Stimulated activated CD8-positive, alpha-beta memory T cell treated with anti-CD3 and anti-CD28 coated beads, Interleukin-7, amount 100 ng/mL, for 48 hours (primary cell): ENCODE measurements at regions not wholly inside any gene's neighbourhood (a gene's known extent, or its start where the extent isn't known, plus 50 kb on each side); places are given as distances from the start of the nearest gene placed in this dataset.

Experiments
- DNase-seq, 2 donors: peaks; one replicate each; pipeline ENCODE4 v3.0.0-alpha.2; 2020; ENCODE audit warnings: low read depth in 1 of 2; ENCODE audit errors: extremely low read depth in 1 of 2

DNA sequence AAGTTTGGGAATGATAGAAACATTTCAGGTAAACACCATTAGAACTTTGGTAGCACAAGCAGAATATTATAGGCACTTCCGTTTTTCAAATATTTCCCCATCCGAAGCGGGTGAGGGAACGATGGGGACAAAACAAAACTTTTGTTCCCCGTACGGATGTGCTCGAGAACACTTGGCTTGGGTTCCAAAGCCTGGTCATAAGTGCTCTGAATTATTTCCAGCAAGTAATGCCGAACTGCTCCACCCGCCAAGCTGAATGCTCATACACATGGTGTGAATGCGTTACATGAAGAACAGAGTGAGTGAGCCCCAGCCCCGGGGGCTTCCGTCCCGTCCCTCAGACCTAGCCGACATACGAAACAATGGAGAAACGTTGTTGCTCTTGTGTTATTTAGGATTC lies 438.2 kb upstream of the ARRDC4 start:
- no peak for DNase-seq

DNA sequence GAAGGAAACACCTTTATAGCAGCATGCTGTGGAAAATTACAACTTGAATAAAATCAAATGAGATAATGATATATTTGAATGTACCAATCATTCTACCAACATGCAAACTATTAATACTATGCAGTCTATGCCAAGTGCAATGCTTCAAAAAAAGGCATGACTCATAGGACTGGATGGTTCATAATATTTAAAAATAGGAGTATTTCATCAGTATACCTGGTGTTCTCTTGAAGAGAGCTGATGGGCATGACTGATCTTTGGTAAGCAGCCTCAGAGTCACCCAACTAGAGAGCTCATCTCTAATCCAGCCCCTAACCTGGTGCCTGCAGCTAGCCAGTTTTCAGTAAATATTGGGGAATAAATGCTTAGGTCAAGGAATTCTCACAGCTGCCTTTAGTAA lies 434.7 kb upstream of the ARRDC4 start:
- no peak for DNase-seq

DNA sequence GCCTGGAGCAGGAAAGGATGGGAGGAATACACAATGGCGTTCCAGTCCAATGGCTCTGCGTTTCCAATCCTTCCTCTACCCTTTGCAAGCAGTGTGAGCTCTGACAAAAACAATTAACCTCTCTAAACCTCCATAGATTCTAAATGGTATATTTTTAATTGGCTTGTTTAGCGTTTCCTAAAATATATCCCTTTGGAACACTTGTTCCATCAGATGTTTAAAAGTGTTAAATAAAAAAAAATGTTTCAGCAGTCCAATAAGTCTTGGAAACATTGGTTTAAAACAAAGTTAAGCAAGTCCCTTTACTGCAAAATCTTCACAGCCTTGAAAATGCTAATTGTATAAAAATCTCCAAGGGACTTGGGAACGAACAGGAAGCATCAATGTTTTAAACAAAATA lies 432.3 kb upstream of the ARRDC4 start:
- no peak for DNase-seq

- no peak for DNase-seq
These were observed 414.7 kb upstream of the ARRDC4 start for GRCh38 chr15:97545799-97546198.

- no peak for DNase-seq
These were observed 413.1 kb upstream of the ARRDC4 start for GRCh38 chr15:97547381-97547780.

DNA sequence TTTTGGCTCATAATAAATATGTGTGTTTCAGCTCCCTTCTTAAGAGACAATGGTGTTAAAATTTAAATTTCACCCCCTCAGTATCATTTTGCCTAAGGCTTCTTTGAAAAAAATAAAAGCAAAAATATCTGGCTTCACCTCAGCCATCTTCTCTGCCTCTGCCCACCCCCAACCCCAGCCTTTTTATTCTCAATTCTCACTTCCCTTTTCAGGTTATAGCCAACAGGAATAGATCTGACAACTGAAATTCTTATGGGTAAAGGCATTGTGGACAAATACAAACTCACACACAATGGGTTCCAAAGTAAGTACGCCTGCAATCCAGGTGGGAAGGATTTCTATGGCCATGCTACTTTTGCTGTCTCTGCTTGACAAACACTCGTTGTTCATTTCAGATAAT lies 399.0 kb upstream of the ARRDC4 start:
- no peak for DNase-seq

DNA sequence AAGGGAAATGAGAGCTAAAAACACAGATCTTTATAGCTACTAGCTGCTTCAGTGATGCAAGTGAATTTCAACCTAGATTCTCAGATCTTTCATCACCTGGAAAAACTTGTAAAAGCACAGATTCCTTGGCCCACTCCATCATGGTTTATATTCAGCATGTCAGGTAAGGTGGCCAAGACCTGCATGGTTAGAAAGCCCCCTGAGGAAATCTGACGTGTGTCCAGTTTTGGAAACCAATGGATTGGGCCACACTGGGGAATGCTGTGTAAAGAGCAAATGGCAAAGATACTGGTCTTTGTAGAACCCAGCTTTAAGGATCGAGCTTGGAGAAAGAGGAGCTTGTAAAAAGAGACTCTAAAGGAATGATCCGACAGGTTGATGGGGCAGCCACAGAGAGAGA lies 397.0 kb upstream of the ARRDC4 start:
- DNase-seq, result no peak

DNA sequence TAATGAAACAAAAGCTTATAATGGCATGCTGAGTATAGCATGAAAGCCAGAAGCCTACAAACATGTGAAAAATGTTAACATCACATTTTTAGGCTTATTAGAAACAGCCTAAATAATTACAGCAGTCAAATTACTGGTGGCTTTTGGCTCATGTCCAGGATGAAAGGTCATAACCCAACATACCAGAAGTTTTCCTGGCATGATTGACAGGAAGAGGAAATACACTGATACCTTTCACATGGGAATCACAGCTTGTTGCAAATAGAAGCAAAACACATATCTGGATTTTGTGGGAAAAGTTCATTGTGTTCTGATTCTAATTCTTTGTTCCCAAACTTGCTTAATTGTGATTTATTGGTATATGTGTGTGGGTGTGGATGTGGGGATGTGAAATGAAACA lies 393.5 kb upstream of the ARRDC4 start:
- DNase-seq, result no peak

GRCh38 chr15:97567411-97567810 lies 393.1 kb upstream of the ARRDC4 start:
- DNase-seq, result no peak

DNA sequence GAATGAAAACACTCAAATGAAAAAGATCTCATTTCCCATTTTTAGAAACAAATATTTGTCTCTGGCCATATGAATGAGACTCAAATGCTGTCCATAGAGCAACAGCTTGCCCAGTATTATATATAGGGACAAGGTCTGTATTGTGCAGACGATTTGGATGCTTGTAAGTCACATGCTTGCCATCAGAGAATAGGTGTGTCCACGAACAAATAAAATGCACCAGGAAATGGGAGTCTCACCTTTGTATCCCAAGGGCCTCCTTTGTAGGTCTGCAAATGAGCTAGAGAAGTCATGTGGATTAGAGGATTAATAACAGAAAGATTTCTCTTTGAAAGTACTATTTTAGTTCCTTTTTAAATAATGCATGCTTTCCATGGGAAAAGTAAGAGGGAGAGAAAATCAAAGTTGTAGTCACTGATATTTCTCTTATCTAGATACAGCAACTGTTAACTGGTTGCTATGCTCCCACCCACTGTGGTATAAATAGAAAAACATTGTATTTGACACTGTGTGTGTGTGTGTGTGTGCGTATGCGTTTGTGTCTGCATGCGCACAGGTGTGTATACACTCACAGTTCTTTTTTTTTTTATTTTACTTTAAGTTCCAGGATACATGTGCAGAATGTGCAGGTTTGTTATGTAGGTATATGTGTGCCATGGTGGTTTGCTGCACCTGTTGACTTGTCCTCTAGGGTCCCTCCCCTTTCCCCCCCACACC lies 383.4 kb upstream of the ARRDC4 start:
- no peak for DNase-seq

DNA sequence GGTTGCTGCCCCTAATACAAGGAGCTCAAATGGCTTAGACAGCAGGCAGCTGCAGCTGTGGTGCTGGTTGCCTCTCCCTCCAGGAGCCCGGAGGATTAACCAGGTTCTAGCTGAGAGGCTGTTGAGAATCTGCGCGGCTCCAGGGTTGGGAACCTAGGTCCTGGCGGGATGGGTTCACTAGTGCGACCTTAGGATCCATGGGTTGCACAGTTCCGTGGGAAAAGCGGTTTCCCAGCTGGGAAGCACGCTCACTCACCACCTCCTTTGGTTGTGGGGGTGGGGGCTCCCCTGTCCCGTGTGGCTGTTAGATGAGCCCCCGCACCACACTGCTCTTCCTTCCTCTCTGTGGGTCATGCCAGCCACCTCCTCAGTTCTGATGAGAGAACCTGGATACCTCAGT lies 375.1 kb upstream of the ARRDC4 start:
- no peak for DNase-seq

DNA sequence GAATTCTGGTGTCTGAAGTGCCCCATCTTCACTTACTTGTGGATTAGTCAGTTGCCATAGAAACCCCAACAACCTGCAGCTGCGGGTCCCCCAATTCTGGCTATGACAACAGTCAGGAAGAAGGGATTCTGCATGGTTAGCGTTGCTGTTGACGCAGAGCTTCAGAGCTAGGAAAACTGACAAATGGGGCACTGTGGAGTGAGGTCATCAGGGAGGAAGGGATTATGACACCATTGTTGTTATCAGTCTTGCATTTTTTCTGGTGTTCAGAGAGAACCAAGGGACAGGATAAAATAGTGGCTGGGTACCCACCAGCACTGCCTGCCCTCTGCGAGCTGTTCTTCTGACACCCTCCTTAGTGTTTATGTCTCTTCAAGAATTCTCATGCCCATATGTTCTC lies 367.7 kb upstream of the ARRDC4 start:
- DNase-seq, result no peak

DNA sequence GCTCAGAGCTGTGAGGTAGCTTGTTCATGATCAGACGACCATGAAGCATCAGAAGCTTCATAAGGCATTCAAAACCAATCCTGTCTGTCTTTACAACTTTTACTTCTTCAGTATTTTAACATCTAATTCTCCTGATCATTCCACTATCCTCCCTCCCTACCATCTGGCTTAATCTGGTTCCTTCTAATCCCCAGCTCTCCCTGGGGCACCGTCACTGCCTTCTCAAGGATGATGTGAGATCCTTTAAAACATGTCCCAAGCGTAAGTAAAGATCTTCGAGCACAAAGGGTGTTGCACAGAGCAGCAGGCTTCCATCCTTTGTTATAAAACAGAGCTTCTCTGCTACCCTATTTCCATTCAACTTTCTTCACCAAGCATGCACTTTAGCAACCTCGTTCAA lies 362.7 kb upstream of the ARRDC4 start:
- no peak for DNase-seq

DNA sequence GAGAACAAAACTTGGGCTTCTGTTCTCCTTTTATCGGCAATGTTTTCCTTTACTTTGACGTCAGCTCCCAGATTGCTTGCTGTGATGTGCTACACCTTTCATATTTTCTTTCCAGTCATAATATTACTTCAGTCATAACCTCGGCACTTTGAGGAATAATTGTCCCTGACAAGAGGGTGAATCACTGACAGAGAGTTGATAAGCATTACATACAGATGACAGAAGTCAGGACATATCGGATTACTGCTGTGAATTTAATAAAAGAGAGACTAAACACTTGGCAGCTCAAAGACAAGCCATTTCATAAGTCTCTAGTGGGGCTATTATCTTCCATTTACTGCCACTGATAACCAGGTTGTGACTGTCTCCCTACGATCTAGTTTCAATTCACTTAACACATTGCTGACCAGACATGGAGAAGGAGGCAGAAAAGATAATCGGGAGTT lies 362.1 kb upstream of the ARRDC4 start:
- no peak for DNase-seq

GRCh38 chr15:97600190-97600589 lies 360.3 kb upstream of the ARRDC4 start:
- DNase-seq, result no peak

GRCh38 chr15:97604677-97605076 lies 355.8 kb upstream of the ARRDC4 start:
- no peak for DNase-seq

- DNase-seq, result no peak
These were observed 345.4 kb upstream of the ARRDC4 start for GRCh38 chr15:97615114-97615513.

DNA sequence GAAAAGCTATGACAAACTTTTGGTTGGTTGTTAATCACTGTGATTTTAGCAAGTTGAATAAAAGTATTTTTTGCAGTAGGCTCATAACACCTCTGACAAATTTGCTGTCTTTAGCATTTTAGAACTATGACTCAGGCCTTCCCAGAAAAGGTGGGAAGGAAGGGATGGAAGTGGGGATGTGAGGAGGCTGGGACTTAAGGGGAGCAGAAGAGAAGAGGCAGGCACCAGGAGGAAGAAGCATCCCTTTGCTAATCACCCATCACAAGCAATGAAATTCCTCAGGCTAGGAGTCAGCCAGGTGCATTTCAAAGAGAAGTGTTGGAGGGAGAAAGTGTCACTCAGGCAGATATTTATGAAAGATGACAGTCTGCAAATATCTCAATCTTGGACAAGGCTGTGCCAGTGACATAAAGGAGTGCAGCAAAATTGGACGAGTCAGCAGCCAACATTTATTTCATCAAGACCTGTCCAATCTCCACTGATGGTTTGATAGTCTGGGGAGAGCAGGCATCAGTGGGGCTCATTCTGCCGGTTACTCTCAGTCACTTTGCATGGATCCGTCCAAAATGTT lies 337.3 kb upstream of the ARRDC4 start:
- no peak for DNase-seq

DNA sequence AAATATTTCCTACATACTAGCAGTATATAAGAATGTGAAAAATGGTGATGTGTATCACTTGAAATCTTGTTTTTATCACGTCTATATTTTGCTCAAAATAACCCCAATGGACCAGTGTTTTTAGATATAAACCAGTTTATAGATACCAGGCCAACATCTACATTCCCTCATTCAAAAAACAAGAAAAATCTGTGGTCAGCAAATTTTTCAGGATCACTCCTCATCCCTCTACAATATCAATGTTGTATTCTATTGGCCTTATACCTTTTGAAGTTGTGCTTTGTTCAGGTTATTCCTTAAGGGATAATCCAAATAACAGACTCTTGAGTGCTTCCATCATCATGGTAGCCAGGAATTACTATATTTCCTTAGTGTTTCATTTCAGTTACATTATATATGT lies 332.9 kb upstream of the ARRDC4 start:
- no peak for DNase-seq

- no peak for DNase-seq
These were observed 314.7 kb upstream of the ARRDC4 start for GRCh38 chr15:97645758-97646157.

DNA sequence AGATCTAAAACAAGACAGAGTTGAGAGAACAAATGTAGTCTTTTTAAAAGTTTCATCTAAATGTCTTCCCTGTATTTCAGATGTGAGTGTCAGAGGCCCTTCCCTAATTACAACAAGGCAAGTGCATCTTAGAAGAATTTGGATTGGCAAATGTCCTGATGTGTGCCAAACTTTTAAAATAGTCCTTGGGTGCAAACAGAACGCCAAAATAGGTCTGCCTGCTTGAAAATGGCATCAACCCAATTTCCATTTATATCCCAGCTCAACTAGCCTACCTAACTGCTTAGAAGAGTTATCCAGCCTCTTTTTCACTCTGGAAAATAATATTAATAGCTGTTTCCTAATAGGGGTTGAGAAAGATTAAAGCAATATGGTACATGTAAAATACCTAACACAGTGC lies 311.8 kb upstream of the ARRDC4 start:
- no peak for DNase-seq

DNA sequence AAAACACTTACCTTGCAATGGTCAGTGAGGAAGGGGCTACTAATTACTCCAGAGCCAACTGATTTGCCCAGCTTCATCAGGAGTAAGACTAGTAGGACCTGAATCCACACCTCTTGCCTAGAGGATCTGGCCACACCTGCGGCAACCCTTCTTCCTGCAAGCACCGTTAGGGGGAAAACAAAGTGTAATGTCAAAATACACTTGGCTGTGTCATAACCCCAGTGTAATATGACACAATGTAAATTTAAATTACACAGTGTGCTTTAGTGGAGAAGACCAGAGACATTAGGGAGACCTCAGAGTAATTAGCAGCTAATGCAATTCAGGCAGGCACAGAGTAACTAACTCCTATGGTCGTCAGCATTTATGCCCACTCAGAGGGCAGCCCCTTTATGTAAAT lies 308.5 kb upstream of the ARRDC4 start:
- DNase-seq, result no peak

- no peak for DNase-seq
These were observed 307.8 kb upstream of the ARRDC4 start for GRCh38 chr15:97652700-97653167.
